ENCODE measurements at regions not wholly inside any gene's neighbourhood (a gene's known extent, or its start where the extent isn't known, plus 50 kb on each side); places are given as distances from the start of the nearest gene placed in this dataset.

GRCh38 chr20:40584130-40584809 is 104.8 kb downstream of the MAFB start:
- TF ChIP-seq CTCF (IDR thresholded peaks at IDR 0.05; ENCODE audit: low read depth, low read length, poor library complexity, severe bottlenecking) (no peak), EZH2phosphoT487 (IDR thresholded peaks at IDR 0.05; ENCODE audit: borderline replicate concordance, low read length) (no peak)
- H4K20me1 ChIP-seq (ENCODE audit: control insufficient read depth, insufficient read depth, low read depth, low read length): no peaks in the 10 kb centered on the region
- no peaks in the 10 kb centered on the region for H3K79me2 ChIP-seq (ENCODE audit: control insufficient read depth, low read length)
- H3K27me3 ChIP-seq (ENCODE audit: control insufficient read depth, low read length): no peaks in the 10 kb centered on the region
- H3K27ac ChIP-seq (ENCODE audit: low read depth, low read length): no peak overlapping the region
- H3K4me1 ChIP-seq (ENCODE audit: control insufficient read depth, low read length): no peaks in the 10 kb centered on the region
- H3K9me3 ChIP-seq (ENCODE audit: control insufficient read depth, insufficient read depth, low read length): no peaks in the 10 kb centered on the region
- H3K4me2 ChIP-seq (ENCODE audit: low read length): no peak overlapping the region
- no peaks in the 10 kb centered on the region for H3F3A ChIP-seq (ENCODE audit: control insufficient read depth, insufficient read depth)
- H3K4me3 ChIP-seq (ENCODE audit: low read length): no peak overlapping the region
- H3K36me3 ChIP-seq (ENCODE audit: control insufficient read depth, low read length): no peaks in the 10 kb centered on the region
- H3K9me2 ChIP-seq (replicated peaks; ENCODE audit: control insufficient read depth, low read length): no peaks in the 10 kb centered on the region

- H3K4me1 ChIP-seq (ENCODE audit: control insufficient read depth, low read length): no peaks in the 10 kb centered on the region
- TF ChIP-seq EZH2phosphoT487 (IDR thresholded peaks at IDR 0.05; ENCODE audit: borderline replicate concordance, low read length) (no peak), CTCF (IDR thresholded peaks at IDR 0.05; ENCODE audit: low read depth, low read length, poor library complexity, severe bottlenecking) (no peak)
- H3K4me3 ChIP-seq (ENCODE audit: low read length): no peak overlapping the region
- H3K27me3 ChIP-seq (ENCODE audit: control insufficient read depth, low read length): no peaks in the 10 kb centered on the region
- no peaks in the 10 kb centered on the region for H3K9me2 ChIP-seq (replicated peaks; ENCODE audit: control insufficient read depth, low read length)
- no peak overlapping the region for H3K27ac ChIP-seq (ENCODE audit: low read depth, low read length)
- no peaks in the 10 kb centered on the region for H3K9me3 ChIP-seq (ENCODE audit: control insufficient read depth, insufficient read depth, low read length)
- no peak overlapping the region for H3K4me2 ChIP-seq (ENCODE audit: low read length)
- H4K20me1 ChIP-seq (ENCODE audit: control insufficient read depth, insufficient read depth, low read depth, low read length): no peaks in the 10 kb centered on the region
- no peaks in the 10 kb centered on the region for H3K36me3 ChIP-seq (ENCODE audit: control insufficient read depth, low read length)
- no peaks in the 10 kb centered on the region for H3K79me2 ChIP-seq (ENCODE audit: control insufficient read depth, low read length)
- no peaks in the 10 kb centered on the region for H3F3A ChIP-seq (ENCODE audit: control insufficient read depth, insufficient read depth)
Observed at GRCh38 chr20:40583636-40584035, 105.4 kb downstream of the MAFB start.

- no peaks in the 10 kb centered on the region for H3K9me3 ChIP-seq (ENCODE audit: control insufficient read depth, insufficient read depth, low read length)
- no peaks in the 10 kb centered on the region for H3F3A ChIP-seq (ENCODE audit: control insufficient read depth, insufficient read depth)
- H3K27me3 ChIP-seq (ENCODE audit: control insufficient read depth, low read length): no peaks in the 10 kb centered on the region
- no peak overlapping the region for H3K27ac ChIP-seq (ENCODE audit: low read depth, low read length)
- TF ChIP-seq EZH2phosphoT487 (IDR thresholded peaks at IDR 0.05; ENCODE audit: borderline replicate concordance, low read length) (no peak), CTCF (IDR thresholded peaks at IDR 0.05; ENCODE audit: low read depth, low read length, poor library complexity, severe bottlenecking) (no peak)
- H3K36me3 ChIP-seq (ENCODE audit: control insufficient read depth, low read length): no peaks in the 10 kb centered on the region
- H3K4me1 ChIP-seq (ENCODE audit: control insufficient read depth, low read length): no peaks in the 10 kb centered on the region
- no peaks in the 10 kb centered on the region for H3K79me2 ChIP-seq (ENCODE audit: control insufficient read depth, low read length)
- no peaks in the 10 kb centered on the region for H4K20me1 ChIP-seq (ENCODE audit: control insufficient read depth, insufficient read depth, low read depth, low read length)
- H3K4me2 ChIP-seq (ENCODE audit: low read length): no peak overlapping the region
- H3K9me2 ChIP-seq (replicated peaks; ENCODE audit: control insufficient read depth, low read length): no peaks in the 10 kb centered on the region
- H3K4me3 ChIP-seq (ENCODE audit: low read length): no peak overlapping the region
Observed at GRCh38 chr20:40583205-40583604, 105.8 kb downstream of the MAFB start.

Measured in DOHH2 (cell line).